WTC11 (cell line): ENCODE measurements at regions not wholly inside any gene's neighbourhood (a gene's known extent, or its start where the extent isn't known, plus 50 kb on each side); places are given as distances from the start of the nearest gene placed in this dataset.
"Not testable (repeated sequence)": the region's sequence is repeated elsewhere in the genome, so short reads cannot be mapped to it uniquely, and the experiment has no call there.

ENCODE experiments used
- ATF2 ChIP-seq: sonication (generic); formaldehyde crosslinking; IDR thresholded peaks from 2 replicates; pipeline ENCODE4 v1.8.1; 2022; ENCODE audit warnings: low read depth, missing genetic modification reagents, borderline replicate concordance
- CTCF ChIP-seq: fragments of 200-600 bp; IDR thresholded peaks from 2 replicates; pipeline ENCODE4 v1.8.0; 2022; ENCODE audit warnings: antibody characterized with exemption

- TF ChIP-seq CTCF; ATF2 (CRISPR knock-in tag): not testable (repeated sequence)
Measured at GRCh38 chr11:67803519-67803918, 129.1 kb upstream of the ALDH3B2 start.
